ENCODE measurements at regions not wholly inside any gene's neighbourhood (a gene's known extent, or its start where the extent isn't known, plus 50 kb on each side); places are given as distances from the start of the nearest gene placed in this dataset.

DNA sequence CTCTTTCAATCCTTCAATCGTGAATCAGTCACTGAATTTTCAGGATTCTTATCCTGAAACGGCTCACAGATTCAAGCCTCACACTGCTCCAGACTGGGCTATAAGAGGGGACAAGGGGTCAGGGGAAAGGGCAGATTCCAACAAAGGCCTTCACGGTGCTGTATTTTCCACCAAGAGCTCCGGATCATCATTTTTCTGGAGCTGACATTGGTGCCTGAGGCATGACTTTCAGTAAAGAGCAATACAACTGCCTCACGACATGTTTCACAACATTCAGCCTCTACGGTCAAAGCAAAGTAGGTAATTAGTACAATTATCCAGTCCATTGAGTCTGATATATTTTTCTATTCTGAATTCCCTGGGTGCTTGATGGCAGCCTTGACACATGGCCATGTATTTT, 185.0 kb upstream of the PRICKLE2 start:
- DNase-seq (ENCODE audit: low read depth), result no peak
- TF ChIP-seq, protein P1, sequence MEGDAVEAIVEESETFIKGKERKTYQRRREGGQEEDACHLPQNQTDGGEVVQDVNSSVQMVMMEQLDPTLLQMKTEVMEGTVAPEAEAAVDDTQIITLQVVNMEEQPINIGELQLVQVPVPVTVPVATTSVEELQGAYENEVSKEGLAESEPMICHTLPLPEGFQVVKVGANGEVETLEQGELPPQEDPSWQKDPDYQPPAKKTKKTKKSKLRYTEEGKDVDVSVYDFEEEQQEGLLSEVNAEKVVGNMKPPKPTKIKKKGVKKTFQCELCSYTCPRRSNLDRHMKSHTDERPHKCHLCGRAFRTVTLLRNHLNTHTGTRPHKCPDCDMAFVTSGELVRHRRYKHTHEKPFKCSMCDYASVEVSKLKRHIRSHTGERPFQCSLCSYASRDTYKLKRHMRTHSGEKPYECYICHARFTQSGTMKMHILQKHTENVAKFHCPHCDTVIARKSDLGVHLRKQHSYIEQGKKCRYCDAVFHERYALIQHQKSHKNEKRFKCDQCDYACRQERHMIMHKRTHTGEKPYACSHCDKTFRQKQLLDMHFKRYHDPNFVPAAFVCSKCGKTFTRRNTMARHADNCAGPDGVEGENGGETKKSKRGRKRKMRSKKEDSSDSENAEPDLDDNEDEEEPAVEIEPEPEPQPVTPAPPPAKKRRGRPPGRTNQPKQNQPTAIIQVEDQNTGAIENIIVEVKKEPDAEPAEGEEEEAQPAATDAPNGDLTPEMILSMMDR (conservative IDR thresholded peaks at IDR 0.05; ENCODE audit: control insufficient read depth, insufficient read depth, low read depth, low read length), result no peak
- H3K4me3 ChIP-seq (ENCODE audit: control insufficient read depth, low read depth, low read length), result no peak overlapping the region

DNA sequence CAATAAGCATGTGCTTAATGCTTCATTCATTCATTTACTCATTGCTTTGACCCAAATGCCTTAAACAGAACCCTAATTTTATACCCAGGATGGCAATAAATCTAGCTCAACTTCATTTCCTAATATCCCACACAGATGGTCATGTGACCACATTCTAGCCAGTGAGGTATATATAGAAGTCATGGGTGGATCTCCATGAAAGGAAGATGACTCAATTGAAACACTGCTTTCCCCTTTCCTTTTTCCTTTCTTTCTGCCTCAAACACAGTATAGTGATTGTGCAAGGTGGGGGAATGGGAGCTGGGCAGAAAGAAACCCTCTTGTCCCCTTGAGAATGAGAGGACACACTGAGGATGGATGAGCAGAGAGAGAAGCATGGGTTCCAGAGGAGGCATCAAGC, 183.5 kb upstream of the PRICKLE2 start:
- DNase-seq (ENCODE audit: low read depth), result peak; percentile 58
- TF ChIP-seq, protein P1 (conservative IDR thresholded peaks at IDR 0.05; ENCODE audit: control insufficient read depth, insufficient read depth, low read depth, low read length), result no peak
- no peak overlapping the region for H3K4me3 ChIP-seq (ENCODE audit: control insufficient read depth, low read depth, low read length)

DNA sequence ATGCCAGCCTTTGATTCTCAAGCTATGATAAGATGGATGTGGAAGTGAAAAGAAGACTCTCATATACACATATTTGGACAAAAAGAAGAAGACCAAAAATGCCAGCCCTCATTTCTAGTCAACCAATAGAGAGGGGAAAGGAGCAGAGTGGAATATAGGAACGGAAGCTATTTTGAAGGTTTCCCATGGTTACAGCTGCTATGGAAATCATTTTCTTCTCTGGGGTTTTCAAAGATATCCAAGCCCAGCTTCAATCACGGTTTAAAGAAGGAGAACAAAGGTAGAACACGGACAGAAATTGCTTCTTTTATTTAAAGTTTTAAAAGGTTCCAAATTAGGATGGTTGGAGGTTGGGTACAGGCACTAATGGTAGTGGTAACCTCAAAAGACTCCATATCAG, 181.0 kb upstream of the PRICKLE2 start:
- H3K4me3 ChIP-seq (ENCODE audit: control insufficient read depth, low read depth, low read length), result no peak overlapping the region
- TF ChIP-seq, protein P1 (conservative IDR thresholded peaks at IDR 0.05; ENCODE audit: control insufficient read depth, insufficient read depth, low read depth, low read length), result no peak
- no peak for DNase-seq (ENCODE audit: low read depth)

DNA sequence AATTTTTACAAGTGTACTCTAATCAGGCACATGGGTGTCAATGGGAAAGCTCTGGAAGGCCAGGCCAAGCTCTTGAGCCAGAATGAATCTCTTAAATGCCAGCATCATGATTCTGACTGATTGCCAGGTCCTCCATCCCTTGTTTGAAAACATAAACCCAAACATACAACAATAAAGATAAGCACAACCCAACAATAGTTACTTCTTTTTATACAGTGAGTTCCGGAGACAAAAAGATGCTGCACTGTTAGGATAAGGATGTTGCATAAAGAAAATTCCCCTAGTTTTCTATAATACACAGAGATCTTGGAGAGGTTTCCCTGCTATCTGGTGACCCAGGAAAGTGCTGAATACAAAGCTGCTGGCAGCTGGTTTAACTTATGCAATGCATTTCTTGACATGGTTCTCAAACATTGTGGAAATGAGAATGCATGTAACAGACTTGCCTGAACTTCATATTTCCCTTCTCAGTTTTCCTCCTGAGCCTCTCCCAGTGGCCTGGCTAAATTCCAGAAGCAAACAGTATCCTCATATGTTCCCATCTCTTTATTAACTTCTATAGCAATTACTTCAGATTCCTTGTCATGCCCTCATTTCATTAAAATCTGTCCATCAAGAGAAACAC, 180.1 kb upstream of the PRICKLE2 start:
- DNase-seq (ENCODE audit: low read depth), result peak; percentile 7
- H3K4me3 ChIP-seq (ENCODE audit: control insufficient read depth, low read depth, low read length), result no peak overlapping the region
- TF ChIP-seq, protein P1 (conservative IDR thresholded peaks at IDR 0.05; ENCODE audit: control insufficient read depth, insufficient read depth, low read depth, low read length), result no peak

DNA sequence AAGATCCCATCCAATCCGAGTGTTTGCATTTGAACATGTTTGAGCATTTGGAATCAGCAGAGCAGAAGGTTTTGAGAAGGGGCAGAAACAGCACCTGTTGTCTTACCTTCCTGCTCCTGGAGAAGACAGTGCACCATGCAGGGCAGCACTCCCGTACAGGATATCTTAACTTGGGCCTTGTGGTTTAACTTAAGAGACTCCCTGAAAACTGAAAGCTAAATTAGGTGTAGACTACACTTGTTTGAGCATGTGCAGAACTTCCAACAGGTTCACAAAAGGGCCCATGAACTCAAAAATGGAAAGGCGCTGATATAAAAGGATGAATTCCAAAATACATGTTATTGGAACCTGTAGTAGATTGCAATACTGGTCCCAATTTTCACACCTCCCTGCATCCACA, 175.4 kb upstream of the PRICKLE2 start:
- TF ChIP-seq, protein P1 (conservative IDR thresholded peaks at IDR 0.05; ENCODE audit: control insufficient read depth, insufficient read depth, low read depth, low read length), result no peak
- no peak for DNase-seq (ENCODE audit: low read depth)

DNA sequence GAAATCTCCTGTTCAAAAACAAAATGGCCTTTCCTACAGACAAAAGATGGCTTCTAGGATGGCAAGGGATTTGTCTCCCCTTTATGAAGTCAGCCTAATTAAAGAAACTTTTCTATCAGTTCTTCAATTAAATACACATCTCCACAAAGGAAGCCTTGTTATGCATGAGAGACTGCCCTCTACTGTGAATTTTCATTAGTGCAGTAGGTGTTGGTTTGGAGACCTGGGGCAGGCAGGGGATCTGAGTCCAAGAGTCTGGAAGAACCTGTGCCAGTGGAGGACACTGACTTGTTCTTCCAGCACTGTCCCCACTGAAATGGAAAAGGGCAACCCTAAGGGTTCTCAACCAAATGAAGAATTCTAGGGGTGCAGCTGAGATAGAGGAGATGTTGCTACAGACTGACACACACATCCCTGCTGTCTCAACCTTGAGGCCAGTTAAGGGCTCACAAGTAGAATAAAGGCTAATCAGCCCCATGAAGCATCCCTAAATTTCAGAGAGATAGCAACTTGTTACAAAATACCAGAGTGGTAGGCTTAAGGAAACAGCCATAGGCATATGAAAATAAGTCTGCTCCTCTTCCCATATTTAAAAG, 174.0 kb upstream of the PRICKLE2 start:
- TF ChIP-seq, protein P1 (conservative IDR thresholded peaks at IDR 0.05; ENCODE audit: control insufficient read depth, insufficient read depth, low read depth, low read length), result peak; percentile 88
- peak; percentile 77 for DNase-seq (ENCODE audit: low read depth)
- no peak overlapping the region for H3K4me3 ChIP-seq (ENCODE audit: control insufficient read depth, low read depth, low read length)

More for the DNA sequence above, 175.4 kb upstream of the PRICKLE2 start:
- no peak overlapping the region for H3K4me3 ChIP-seq (ENCODE audit: control insufficient read depth, low read depth, low read length)

Data from fibroblast of mammary gland (primary cell).